Duodenal mucosa (tissue), 2 donors: ENCODE measurements at regions not wholly inside any gene's neighbourhood (a gene's known extent, or its start where the extent isn't known, plus 50 kb on each side); places are given as distances from the start of the nearest gene placed in this dataset.
A peak's percentile ranks its signal among the peaks of the same experiment; 100 is the strongest.
"Not testable (repeated sequence)": the region's sequence is repeated elsewhere in the genome, so short reads cannot be mapped to it uniquely, and the experiment has no call there.

Source experiments
- H3K27ac ChIP-seq: one replicate; pipeline ENCODE4 v1.7.0; 2013; ENCODE audit warnings: low read depth, low read length
- H3K27me3 ChIP-seq, 2 donors: one replicate each; pipeline ENCODE4 v1.7.0; 2013; ENCODE audit warnings: low read length in 2 of 2, control low read depth in 1 of 2; ENCODE audit not compliant: insufficient read depth in 2 of 2, control insufficient read depth in 1 of 2
- H3K36me3 ChIP-seq, 2 donors: one replicate each; pipeline ENCODE4 v1.7.0; 2013; ENCODE audit warnings: low read length in 2 of 2, control low read depth in 1 of 2; ENCODE audit not compliant: insufficient read depth in 2 of 2, control insufficient read depth in 1 of 2
- H3K4me1 ChIP-seq, 2 donors: one replicate each; pipeline ENCODE4 v1.7.0; 2013; ENCODE audit warnings: low read length in 2 of 2, control low read depth in 1 of 2; ENCODE audit not compliant: insufficient read depth in 2 of 2, control insufficient read depth in 1 of 2
- H3K4me3 ChIP-seq, 2 donors: one replicate each; pipeline ENCODE4 v1.7.0; 2013; ENCODE audit warnings: low read length in 2 of 2, low read depth in 1 of 2
- H3K9ac ChIP-seq, 2 donors: one replicate each; pipeline ENCODE4 v1.7.0; 2013; ENCODE audit warnings: low read length in 2 of 2, low read depth in 1 of 2
- H3K9me3 ChIP-seq, 2 donors: one replicate each; pipeline ENCODE4 v1.7.0; 2013; ENCODE audit warnings: low read length in 2 of 2, control low read depth in 1 of 2; ENCODE audit not compliant: control insufficient read depth in 1 of 2

DNA sequence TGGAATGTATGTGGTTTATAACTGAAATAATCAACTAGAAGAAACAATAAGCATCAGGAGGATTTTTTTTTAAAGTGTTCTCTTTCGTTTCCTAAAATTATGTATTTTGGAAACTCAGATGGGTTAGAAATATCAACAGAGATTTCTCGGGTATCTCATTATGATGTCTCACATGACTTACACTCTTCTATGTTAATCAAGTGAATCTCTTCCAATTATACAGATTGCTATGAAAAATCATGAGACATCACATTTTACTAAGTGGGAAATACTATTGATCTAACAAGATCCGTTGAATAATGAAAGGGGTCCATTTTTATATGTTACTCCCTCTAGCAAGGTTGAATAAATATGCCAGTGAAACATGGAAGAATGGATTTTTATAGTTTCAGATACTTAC, 54.7 kb upstream of the NRIP1 start:
- Histone ChIP-seq H3K36me3 (no peaks in the 10 kb centered on the region), H3K4me1 (peaks cover 10 to 19% of the 10 kb centered on the region in 2 donors), H3K27ac (no peak overlapping the region), H3K4me3 (no peak overlapping the region), H3K27me3 (no peaks in the 10 kb centered on the region), H3K9me3 (no peaks in the 10 kb centered on the region), H3K9ac (no peak overlapping the region)

DNA sequence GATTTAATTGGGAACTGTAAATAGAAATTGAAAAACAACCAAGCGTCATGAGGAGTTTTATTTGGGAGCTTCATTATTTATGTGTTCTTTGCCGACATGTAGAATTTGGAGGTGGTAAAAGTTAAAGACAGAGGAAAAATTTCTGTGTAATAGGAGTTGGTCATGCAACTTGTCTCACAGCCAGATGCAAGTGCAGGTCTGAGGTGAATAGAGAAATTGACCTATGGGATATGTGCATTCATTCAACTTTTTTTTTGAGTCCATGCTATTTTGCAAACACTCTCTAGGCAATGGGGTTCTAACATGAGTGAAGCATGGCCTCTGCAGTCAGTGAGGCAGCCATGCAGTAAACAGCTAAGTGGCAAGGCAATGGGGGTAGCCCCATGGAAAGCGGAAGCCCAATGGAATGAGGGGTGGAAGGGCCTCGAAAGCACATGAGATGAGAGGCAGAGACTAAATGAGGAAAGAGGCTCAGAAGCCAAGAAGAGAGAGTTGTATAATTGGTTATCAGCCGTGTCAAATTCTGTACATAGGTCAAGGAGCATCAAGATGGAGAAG, 56.4 kb upstream of the NRIP1 start:
- Histone ChIP-seq H3K4me3 (peak overlapping the region; percentile 16 to 19), H3K27me3 (no peaks in the 10 kb centered on the region), H3K9me3 (no peaks in the 10 kb centered on the region), H3K9ac (no peak overlapping the region), H3K27ac (no peak overlapping the region), H3K36me3 (no peaks in the 10 kb centered on the region), H3K4me1 (peaks cover 10 to 19% of the 10 kb centered on the region in 2 donors)

DNA sequence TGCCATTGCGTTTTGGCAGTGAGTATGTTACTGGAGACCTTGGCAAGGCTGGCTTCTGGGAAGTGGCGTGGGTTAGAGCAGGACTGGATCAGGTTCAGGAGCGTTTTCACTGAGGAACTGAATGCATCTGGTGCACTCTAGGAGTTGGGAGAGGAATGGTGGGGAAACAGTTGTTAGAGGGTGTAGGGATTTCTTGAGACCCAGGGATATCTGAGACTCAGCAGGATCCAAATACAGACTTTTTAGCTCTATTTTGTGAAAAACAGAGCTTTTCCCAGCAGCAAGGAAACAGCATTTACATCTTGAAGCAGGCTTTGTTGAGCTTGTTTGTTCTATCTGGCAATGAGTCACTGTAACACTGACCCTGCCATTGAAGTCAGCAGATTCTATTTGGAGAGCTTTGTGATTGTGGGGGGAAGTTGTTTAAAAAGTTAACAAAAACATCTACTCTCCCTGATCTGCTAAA, 56.9 kb upstream of the NRIP1 start:
- Histone ChIP-seq H3K4me3 (peak overlapping the region; percentile 16 to 19), H3K4me1 (peaks cover 10 to 20% of the 10 kb centered on the region in 2 donors), H3K36me3 (no peaks in the 10 kb centered on the region), H3K9ac (no peak overlapping the region), H3K27me3 (no peaks in the 10 kb centered on the region), H3K9me3 (no peaks in the 10 kb centered on the region), H3K27ac (no peak overlapping the region)

DNA sequence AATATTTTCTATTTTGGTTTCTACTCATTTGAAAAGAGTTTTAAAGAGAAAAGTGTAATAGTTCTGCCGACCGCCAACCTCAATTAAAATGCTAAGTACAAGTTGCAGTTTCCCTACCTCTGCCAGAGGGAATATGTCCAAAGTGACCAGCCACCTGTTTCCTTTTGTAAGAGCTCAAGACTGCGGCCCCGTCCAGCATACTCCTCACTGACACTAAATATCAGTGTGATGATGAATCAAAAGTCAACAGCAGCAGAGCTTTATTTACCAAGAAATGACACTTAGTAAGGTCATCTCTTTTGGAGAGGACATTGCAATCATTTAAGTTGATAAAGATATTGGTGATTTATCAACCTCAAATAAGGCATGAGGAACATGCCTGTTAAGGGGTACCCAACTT, 57.4 kb upstream of the NRIP1 start:
- Histone ChIP-seq H3K4me1 (peaks cover 15 to 25% of the 10 kb centered on the region in 2 donors), H3K9me3 (no peaks in the 10 kb centered on the region), H3K27ac (no peak overlapping the region), H3K9ac (no peak overlapping the region), H3K36me3 (no peaks in the 10 kb centered on the region), H3K27me3 (no peaks in the 10 kb centered on the region), H3K4me3 (no peak overlapping the region)

DNA sequence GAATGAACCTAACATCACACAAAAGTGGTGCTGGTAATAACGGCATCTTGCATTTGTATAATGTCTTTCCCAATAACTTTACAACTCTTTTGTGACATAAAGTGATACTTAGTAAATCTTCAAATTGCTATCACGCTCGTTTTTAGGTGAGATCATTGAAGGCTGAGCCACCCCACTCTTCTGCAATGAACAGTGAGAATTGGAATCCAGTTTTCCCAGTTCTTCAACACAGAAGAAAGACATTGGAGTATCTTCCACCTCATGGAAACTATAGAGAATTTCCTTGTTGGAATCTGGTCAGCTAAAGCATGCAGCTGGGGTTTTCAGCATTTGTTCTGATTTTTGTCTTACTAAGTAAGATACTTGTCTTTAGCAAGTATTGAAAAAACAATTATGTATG, 59.9 kb upstream of the NRIP1 start:
- Histone ChIP-seq H3K27ac (no peak overlapping the region), H3K36me3 (no peaks in the 10 kb centered on the region), H3K9ac (no peak overlapping the region), H3K4me1 (peaks cover 19 to 36% of the 10 kb centered on the region in 2 donors), H3K4me3 (no peak overlapping the region), H3K9me3 (no peaks in the 10 kb centered on the region), H3K27me3 (no peaks in the 10 kb centered on the region)

DNA sequence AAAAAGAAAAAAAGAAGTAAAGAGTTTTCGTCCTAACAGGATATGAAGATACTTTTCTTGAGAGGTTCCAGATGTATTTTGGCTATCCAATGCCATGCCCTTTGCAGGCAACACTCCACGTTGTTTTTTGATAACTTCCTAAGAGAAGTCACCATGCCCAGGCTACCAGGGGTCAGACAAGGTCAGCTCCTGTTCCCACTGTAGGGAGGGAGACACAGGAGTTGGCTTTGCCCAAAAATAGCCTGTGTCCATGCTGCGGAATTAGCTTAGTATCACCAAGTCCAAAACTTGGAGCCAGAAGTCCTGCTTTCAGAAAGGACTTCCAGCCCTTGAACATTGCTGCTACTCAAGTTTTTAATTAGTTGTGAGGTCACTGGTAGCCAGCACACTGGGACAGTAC, 62.1 kb upstream of the NRIP1 start:
- H3K4me3 ChIP-seq: no peak overlapping the region
- no peaks in the 10 kb centered on the region for H3K27me3 ChIP-seq
- no peak overlapping the region for H3K27ac ChIP-seq
- no peaks in the 10 kb centered on the region for H3K36me3 ChIP-seq
- H3K9me3 ChIP-seq: no peaks in the 10 kb centered on the region
- H3K9ac ChIP-seq: no peak overlapping the region
- H3K4me1 ChIP-seq: peaks cover 11 to 25% of the 10 kb centered on the region in 2 donors

DNA sequence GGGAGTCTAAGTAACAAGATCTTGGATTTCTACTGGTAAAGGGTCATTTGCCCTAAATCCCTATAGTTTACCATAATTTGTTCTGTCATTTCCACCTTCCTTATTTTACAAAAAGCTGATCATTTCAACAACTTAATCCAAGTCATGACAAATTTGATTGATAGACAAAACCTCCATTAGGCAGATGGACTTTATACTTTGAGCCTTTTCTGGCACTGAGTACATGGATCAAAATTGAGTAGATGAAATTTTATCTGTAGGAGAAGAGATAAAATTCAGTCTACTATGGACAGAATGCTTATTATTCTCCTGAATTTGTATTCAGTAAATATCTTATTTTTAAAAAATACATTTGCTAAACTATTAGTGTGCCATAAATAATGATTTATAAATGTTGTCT, 62.6 kb upstream of the NRIP1 start:
- Histone ChIP-seq H3K4me3 (no peak overlapping the region), H3K9me3 (no peaks in the 10 kb centered on the region), H3K4me1 (peaks cover 8 to 20% of the 10 kb centered on the region in 2 donors), H3K9ac (no peak overlapping the region), H3K27me3 (no peaks in the 10 kb centered on the region), H3K36me3 (no peaks in the 10 kb centered on the region), H3K27ac (no peak overlapping the region)

DNA sequence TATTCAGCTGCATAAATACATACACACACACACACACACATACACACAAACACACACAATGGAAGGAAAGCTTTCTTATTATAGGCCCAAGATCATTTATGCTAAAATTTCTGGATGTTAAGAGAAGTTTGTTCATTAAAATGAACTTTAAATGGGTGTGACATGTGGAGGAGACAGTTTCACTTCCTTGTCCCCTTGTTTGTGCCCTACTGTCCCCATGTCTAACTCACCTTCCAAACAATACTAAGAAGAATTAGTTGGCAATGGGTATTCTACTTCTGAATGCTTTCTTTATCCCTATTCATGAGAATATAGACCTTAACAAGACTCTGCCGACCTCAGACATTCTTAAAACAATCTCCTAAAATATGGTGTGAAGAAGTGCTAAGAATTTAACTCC, 63.5 kb upstream of the NRIP1 start:
- H3K27ac ChIP-seq: no peak overlapping the region
- no peaks in the 10 kb centered on the region for H3K9me3 ChIP-seq
- H3K4me1 ChIP-seq: peaks cover 8 to 17% of the 10 kb centered on the region in 2 donors
- no peaks in the 10 kb centered on the region for H3K36me3 ChIP-seq
- H3K27me3 ChIP-seq: no peaks in the 10 kb centered on the region
- no peak overlapping the region for H3K9ac ChIP-seq
- no peak overlapping the region for H3K4me3 ChIP-seq

DNA sequence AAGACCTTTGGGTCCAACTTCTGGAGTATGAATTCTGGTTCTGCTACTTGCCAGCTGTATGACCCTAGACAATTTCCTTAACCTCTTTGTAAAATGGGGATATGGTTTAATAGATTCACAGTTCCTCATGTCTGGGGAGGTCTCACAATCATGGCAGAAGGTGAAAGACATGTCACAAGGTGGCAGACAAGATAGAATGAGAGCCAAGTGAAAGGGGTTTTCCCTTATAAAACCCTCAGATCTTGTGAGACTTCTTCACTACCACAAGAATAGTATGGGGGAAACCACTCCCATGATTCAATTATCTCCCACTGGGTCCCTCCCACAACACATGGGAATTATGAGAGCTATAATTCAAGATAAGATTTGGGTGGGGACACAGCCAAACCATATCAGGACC, 63.9 kb upstream of the NRIP1 start:
- not testable (repeated sequence) for H3K9me3 ChIP-seq, H3K9ac ChIP-seq, H3K27me3 ChIP-seq, H3K27ac ChIP-seq, H3K4me3 ChIP-seq, H3K36me3 ChIP-seq
- H3K4me1 ChIP-seq: peaks cover 8 to 17% of the 10 kb centered on the region in 2 donors

DNA sequence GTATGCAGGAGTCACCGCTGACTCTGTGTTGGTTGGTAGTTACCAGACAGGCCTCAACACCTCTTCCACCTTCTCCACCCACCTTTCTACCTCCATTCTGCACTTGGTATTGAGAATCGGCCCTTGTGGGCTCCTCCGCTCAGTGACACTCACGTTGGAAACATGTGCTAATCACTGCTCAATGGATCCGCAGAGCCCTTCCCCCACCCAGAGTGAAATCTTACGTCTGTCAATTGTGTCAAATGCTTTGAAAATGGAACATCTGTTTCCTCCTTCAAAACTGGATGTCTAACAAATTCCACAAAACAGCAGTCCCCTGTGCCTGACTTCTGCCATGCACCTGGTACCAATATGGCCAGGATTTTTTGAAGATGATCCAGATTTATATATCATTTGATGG, 65.5 kb upstream of the NRIP1 start:
- H3K36me3 ChIP-seq: no peaks in the 10 kb centered on the region
- H3K9ac ChIP-seq: no peak overlapping the region
- peaks cover 18 to 32% of the 10 kb centered on the region in 2 donors for H3K4me1 ChIP-seq
- no peak overlapping the region for H3K27ac ChIP-seq
- H3K27me3 ChIP-seq: no peaks in the 10 kb centered on the region
- H3K9me3 ChIP-seq: no peaks in the 10 kb centered on the region
- no peak overlapping the region for H3K4me3 ChIP-seq

DNA sequence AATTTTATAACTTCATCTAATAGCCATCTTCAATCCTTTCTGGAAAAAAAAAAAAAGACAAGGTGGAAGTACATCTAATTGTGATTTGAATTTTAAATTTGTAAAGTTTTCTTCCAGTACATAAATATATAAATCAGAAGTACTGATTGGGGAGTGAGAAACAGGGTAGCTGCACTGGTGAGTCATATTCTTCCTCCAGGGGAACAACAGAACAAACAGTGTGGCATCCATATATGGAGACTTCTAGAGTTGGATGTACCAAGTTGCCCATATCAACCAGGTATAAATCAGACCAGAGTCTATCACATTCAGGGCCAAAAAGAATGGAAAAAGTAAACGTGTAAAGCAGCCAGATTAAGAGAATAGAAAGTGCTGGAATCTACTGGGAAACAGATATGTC, 66.0 kb upstream of the NRIP1 start:
- H3K27ac ChIP-seq: no peak overlapping the region
- H3K9ac ChIP-seq: no peak overlapping the region
- no peaks in the 10 kb centered on the region for H3K36me3 ChIP-seq
- H3K4me3 ChIP-seq: no peak overlapping the region
- no peaks in the 10 kb centered on the region for H3K27me3 ChIP-seq
- no peaks in the 10 kb centered on the region for H3K9me3 ChIP-seq
- H3K4me1 ChIP-seq: peaks cover 18 to 36% of the 10 kb centered on the region in 2 donors
